Osteocyte (in vitro differentiated cells): ENCODE measurements at regions not wholly inside any gene's neighbourhood (a gene's known extent, or its start where the extent isn't known, plus 50 kb on each side); places are given as distances from the start of the nearest gene placed in this dataset.
"Not testable (repeated sequence)": the region's sequence is repeated elsewhere in the genome, so short reads cannot be mapped to it uniquely, and the experiment has no call there.

ENCODE experiments used
- DNase-seq: peaks from one replicate; pipeline ENCODE4 v3.0.0; 2021; ENCODE audit warnings: mixed read lengths; ENCODE audit not compliant: unreplicated experiment; ENCODE audit errors: extremely low spot score
- H3K27ac Mint-ChIP-seq: one replicate; pipeline ENCODE4 v1.8.0; 2021; ENCODE audit warnings: mild to moderate bottlenecking, mixed read lengths; ENCODE audit not compliant: unreplicated experiment
- H3K27me3 Mint-ChIP-seq: one replicate; pipeline ENCODE4 v1.8.0; 2021; ENCODE audit warnings: mixed read lengths; ENCODE audit not compliant: unreplicated experiment
- H3K36me3 Mint-ChIP-seq: one replicate; pipeline ENCODE4 v1.8.0; 2021; ENCODE audit warnings: mixed read lengths; ENCODE audit not compliant: unreplicated experiment
- H3K4me1 Mint-ChIP-seq: one replicate; pipeline ENCODE4 v1.8.0; 2021; ENCODE audit warnings: mixed read lengths; ENCODE audit not compliant: unreplicated experiment
- H3K4me3 Mint-ChIP-seq: one replicate; pipeline ENCODE4 v1.8.0; 2021; ENCODE audit warnings: mild to moderate bottlenecking, moderate library complexity, mixed read lengths; ENCODE audit not compliant: unreplicated experiment
- H3K9me3 Mint-ChIP-seq: one replicate; pipeline ENCODE4 v1.8.0; 2021; ENCODE audit warnings: mixed read lengths; ENCODE audit not compliant: unreplicated experiment
- CTCF ChIP-seq: fragments of 200-600 bp; sonication (generic); IDR thresholded peaks from 2 replicates; pipeline ENCODE4 v1.5.0; 2021; ENCODE audit warnings: antibody characterized with exemption, mild to moderate bottlenecking, moderate library complexity

GRCh38 chr2:91877658-91878210, 2993.5 kb upstream of the TEKT4 start:
- peaks cover 23% of the 10 kb centered on the region for H3K9me3 Mint-ChIP-seq
- H3K4me1 Mint-ChIP-seq, H3K27me3 Mint-ChIP-seq: not testable (repeated sequence)

GRCh38 chr2:91895091-91895490, 2976.1 kb upstream of the TEKT4 start:
- H3K27me3 Mint-ChIP-seq, H3K4me1 Mint-ChIP-seq, H3K36me3 Mint-ChIP-seq, H3K4me3 Mint-ChIP-seq, DNase-seq, H3K27ac Mint-ChIP-seq: not testable (repeated sequence)
- H3K9me3 Mint-ChIP-seq = peaks cover 24% of the 10 kb centered on the region
- TF ChIP-seq CTCF = peak; percentile 11

More at GRCh38 chr2:91877658-91878210, 2993.5 kb upstream of the TEKT4 start:
- not testable (repeated sequence) for H3K4me3 Mint-ChIP-seq, H3K36me3 Mint-ChIP-seq, H3K27ac Mint-ChIP-seq
- peak; percentile 88 for DNase-seq

- not testable (repeated sequence) for H3K36me3 Mint-ChIP-seq, H3K27ac Mint-ChIP-seq, H3K27me3 Mint-ChIP-seq, H3K4me1 Mint-ChIP-seq, H3K4me3 Mint-ChIP-seq, DNase-seq
- H3K9me3 Mint-ChIP-seq = peaks cover 26% of the 10 kb centered on the region
Observed at GRCh38 chr2:91917602-91918001, 2953.6 kb upstream of the TEKT4 start.
